ENCODE measurements at regions not wholly inside any gene's neighbourhood (a gene's known extent, or its start where the extent isn't known, plus 50 kb on each side); places are given as distances from the start of the nearest gene placed in this dataset.
"Not testable (repeated sequence)": the region's sequence is repeated elsewhere in the genome, so short reads cannot be mapped to it uniquely, and the experiment has no call there.

GRCh38 chr18:72995558-72995957, 127.8 kb upstream of the NETO1 start:
- Mint-ChIP-seq H3K4me1 (ENCODE audit: low read depth, unreplicated experiment) (peaks cover 9% of the 10 kb centered on the region), H3K27me3 (ENCODE audit: unreplicated experiment) (no peaks in the 10 kb centered on the region), H3K36me3 (ENCODE audit: insufficient read depth, unreplicated experiment) (no peaks in the 10 kb centered on the region), H3K9me3 (ENCODE audit: low read depth, unreplicated experiment) (no peaks in the 10 kb centered on the region), H3K27ac (ENCODE audit: unreplicated experiment) (no peak overlapping the region), H3K4me3 (ENCODE audit: low read depth, unreplicated experiment) (no peak overlapping the region)
- intact Hi-C loops (cut with micrococcal nuclease; ENCODE audit: unreplicated experiment) = no loop called here
- no TSS peak for BruUV-seq (replicated peaks)
- CTCF ChIA-PET = no interaction called here
- DNase-seq = no peak
- TF ChIP-seq CTCF (IDR thresholded peaks at IDR 0.05; ENCODE audit: unreplicated experiment) = no peak

- Mint-ChIP-seq H3K36me3 (ENCODE audit: insufficient read depth, unreplicated experiment) (no peaks in the 10 kb centered on the region), H3K4me1 (ENCODE audit: low read depth, unreplicated experiment) (peaks cover 9% of the 10 kb centered on the region), H3K27me3 (ENCODE audit: unreplicated experiment) (no peaks in the 10 kb centered on the region), H3K9me3 (ENCODE audit: low read depth, unreplicated experiment) (no peaks in the 10 kb centered on the region), H3K4me3 (ENCODE audit: low read depth, unreplicated experiment) (no peak overlapping the region), H3K27ac (ENCODE audit: unreplicated experiment) (no peak overlapping the region)
- no peak for DNase-seq
- no peak for TF ChIP-seq CTCF (IDR thresholded peaks at IDR 0.05; ENCODE audit: unreplicated experiment)
- no TSS peak for BruUV-seq (replicated peaks)
- CTCF ChIA-PET = interaction anchor here (0.8 kb wide), 1 partner anchor 89 kb away, joined by 3 read pairs; no protein-coding TSS in a partner anchor
- intact Hi-C loops (cut with micrococcal nuclease; ENCODE audit: unreplicated experiment) = no loop called here
Observed at GRCh38 chr18:72993250-72993649, 125.5 kb upstream of the NETO1 start.

- Mint-ChIP-seq H3K36me3 (ENCODE audit: insufficient read depth, unreplicated experiment) (no peaks in the 10 kb centered on the region), H3K27ac (ENCODE audit: unreplicated experiment) (no peak overlapping the region), H3K4me1 (ENCODE audit: low read depth, unreplicated experiment) (peaks cover 9% of the 10 kb centered on the region), H3K9me3 (ENCODE audit: low read depth, unreplicated experiment) (no peaks in the 10 kb centered on the region), H3K27me3 (ENCODE audit: unreplicated experiment) (no peaks in the 10 kb centered on the region), H3K4me3 (ENCODE audit: low read depth, unreplicated experiment) (no peak overlapping the region)
- TF ChIP-seq CTCF (IDR thresholded peaks at IDR 0.05; ENCODE audit: unreplicated experiment) = no peak
- CTCF ChIA-PET = no interaction called here
- DNase-seq = no peak
- no TSS peak for BruUV-seq (replicated peaks)
- intact Hi-C loops (cut with micrococcal nuclease; ENCODE audit: unreplicated experiment) = no loop called here
Observed at GRCh38 chr18:72991379-72991778, 123.6 kb upstream of the NETO1 start.

GRCh38 chr18:72987570-72987969, 119.8 kb upstream of the NETO1 start:
- intact Hi-C loops (cut with micrococcal nuclease; ENCODE audit: unreplicated experiment); H3K4me3 Mint-ChIP-seq (ENCODE audit: low read depth, unreplicated experiment); H3K4me1 Mint-ChIP-seq (ENCODE audit: low read depth, unreplicated experiment); H3K27me3 Mint-ChIP-seq (ENCODE audit: unreplicated experiment); CTCF ChIA-PET; DNase-seq; BruUV-seq (replicated peaks); H3K27ac Mint-ChIP-seq (ENCODE audit: unreplicated experiment); H3K9me3 Mint-ChIP-seq (ENCODE audit: low read depth, unreplicated experiment); H3K36me3 Mint-ChIP-seq (ENCODE audit: insufficient read depth, unreplicated experiment): not testable (repeated sequence)

GRCh38 chr18:72986103-72986502, 118.3 kb upstream of the NETO1 start:
- intact Hi-C loops (cut with micrococcal nuclease; ENCODE audit: unreplicated experiment) = no loop called here
- BruUV-seq (replicated peaks) = no TSS peak
- Mint-ChIP-seq H3K27ac (ENCODE audit: unreplicated experiment) (no peak overlapping the region), H3K36me3 (ENCODE audit: insufficient read depth, unreplicated experiment) (no peaks in the 10 kb centered on the region), H3K27me3 (ENCODE audit: unreplicated experiment) (no peaks in the 10 kb centered on the region), H3K4me3 (ENCODE audit: low read depth, unreplicated experiment) (no peak overlapping the region), H3K9me3 (ENCODE audit: low read depth, unreplicated experiment) (no peaks in the 10 kb centered on the region), H3K4me1 (ENCODE audit: low read depth, unreplicated experiment) (no peaks in the 10 kb centered on the region)
- CTCF ChIA-PET = no interaction called here
- no peak for TF ChIP-seq CTCF (IDR thresholded peaks at IDR 0.05; ENCODE audit: unreplicated experiment)
- DNase-seq = no peak

Data from Calu3 (cell line).